Breast epithelium (tissue), 4 donors: ENCODE measurements at regions not wholly inside any gene's neighbourhood (a gene's known extent, or its start where the extent isn't known, plus 50 kb on each side); places are given as distances from the start of the nearest gene placed in this dataset.

ENCODE experiments used
- DNase-seq, 2 donors: peaks; one replicate each; pipeline ENCODE4 v3.0.0-alpha.2; 2019; ENCODE audit warnings: low spot score in 2 of 2
- H3K27ac ChIP-seq, 2 donors: fragments of 200-600 bp; sonication (generic) in 1 of 2; one replicate each; pipeline ENCODE4 v1.5.1; 2016 to 2019; ENCODE audit warnings: mild to moderate bottlenecking in 1 of 2
- H3K27me3 ChIP-seq, 2 donors: fragments of 200-600 bp; sonication (generic) in 1 of 2; one replicate each; pipeline versions ENCODE4 v1.5.1 to v1.6.0; 2017 to 2019; ENCODE audit warnings: control low read depth in 1 of 2, mild to moderate bottlenecking in 1 of 2
- H3K36me3 ChIP-seq: fragments of 200-600 bp; one replicate; pipeline ENCODE4 v1.5.1; 2019
- H3K4me1 ChIP-seq, 2 donors: fragments of 200-600 bp; sonication (generic); one replicate each; pipeline ENCODE4 v1.5.1; 2016 to 2019; ENCODE audit warnings: control low read depth in 1 of 2
- H3K4me3 ChIP-seq, 3 donors: fragments of 200-600 bp; sonication (generic); 1 replicate in 2 of 3; 2 replicates in 1 of 3; pipeline ENCODE4 v1.5.1; 2016 to 2019; ENCODE audit warnings: mild to moderate bottlenecking in 3 of 3, moderate library complexity in 2 of 3
- H3K9me3 ChIP-seq, 2 donors: fragments of 200-600 bp; sonication (generic) in 1 of 2; one replicate each; pipeline ENCODE4 v1.5.1; 2016 to 2019; ENCODE audit warnings: control low read depth in 1 of 2
- POLR2A ChIP-seq: fragments of 450-650 bp; IDR thresholded peaks from one replicate; pipeline ENCODE4 v1.6.1; 2016; ENCODE audit warnings: antibody characterized with exemption, mild to moderate bottlenecking, moderate library complexity
- POLR2AphosphoS5 ChIP-seq, 3 donors: sonication (generic); formaldehyde crosslinking; IDR thresholded peaks; one replicate each; pipeline ENCODE4 v1.6.1; 2017; ENCODE audit warnings: antibody characterized with exemption in 3 of 3
- intact Hi-C: fragments of 100-400 bp; cut with DNase I; formaldehyde crosslinking; loops from one replicate; pipeline ENCODE4 v1.15.1; 2023; ENCODE audit warnings: low total_unique reads
- TF ChIP-seq, protein P1 (sequence below), 3 donors: fragments of 450-650 bp; IDR thresholded peaks; one replicate each; pipeline ENCODE4 v1.5.1; 2016 to 2017; ENCODE audit warnings: antibody characterized with exemption in 3 of 3, mild to moderate bottlenecking in 3 of 3, moderate library complexity in 3 of 3

DNA sequence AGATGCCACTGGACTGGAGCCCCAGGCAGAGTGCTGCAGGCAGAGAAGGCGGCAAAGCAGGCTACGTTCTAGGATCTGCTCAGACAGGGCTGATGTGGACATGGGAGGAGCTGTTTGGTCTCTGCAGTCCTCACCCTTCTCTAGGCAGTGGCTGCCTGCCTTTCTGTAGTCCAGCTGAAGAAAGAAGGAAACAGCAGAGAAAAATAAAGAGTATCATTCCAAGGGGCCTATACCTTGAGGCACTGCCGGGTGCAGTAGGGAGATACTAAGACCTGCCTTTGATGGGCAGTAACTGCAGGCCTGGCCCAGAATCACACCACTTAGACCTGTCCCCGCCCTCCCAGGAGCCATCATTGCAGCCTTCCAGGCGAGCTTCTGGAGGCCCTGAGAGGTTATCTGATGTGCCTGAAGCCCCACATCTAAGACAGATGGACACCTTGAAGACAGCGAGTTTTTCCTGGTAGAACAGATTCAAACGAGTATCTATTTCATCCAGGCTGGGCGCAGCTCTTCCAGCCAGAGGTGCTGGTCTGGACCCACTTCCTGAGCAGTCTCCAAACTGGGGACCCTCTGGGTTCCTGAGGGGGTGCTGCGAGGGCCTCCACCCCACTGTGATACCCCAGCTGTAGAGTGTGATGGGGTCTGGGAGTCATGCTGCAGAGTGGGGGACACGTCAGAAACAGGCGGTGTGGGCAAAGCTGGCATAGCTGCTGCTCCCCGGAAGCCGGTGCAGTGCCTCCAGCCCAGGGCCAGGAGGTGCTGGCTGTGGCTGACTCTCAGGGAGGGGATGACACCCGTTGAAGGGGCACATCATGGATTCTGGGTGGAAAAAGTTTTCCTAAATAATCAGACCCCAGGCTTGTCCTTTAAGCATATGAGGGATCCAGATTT is 87.3 kb upstream of the OTOS start:
- DNase-seq, result peak; percentile 7 to 24
- H3K36me3 ChIP-seq, result no peaks in the 10 kb centered on the region
- H3K9me3 ChIP-seq, result peaks cover 0 to 7% of the 10 kb centered on the region in 2 donors
- TF ChIP-seq, protein P1, sequence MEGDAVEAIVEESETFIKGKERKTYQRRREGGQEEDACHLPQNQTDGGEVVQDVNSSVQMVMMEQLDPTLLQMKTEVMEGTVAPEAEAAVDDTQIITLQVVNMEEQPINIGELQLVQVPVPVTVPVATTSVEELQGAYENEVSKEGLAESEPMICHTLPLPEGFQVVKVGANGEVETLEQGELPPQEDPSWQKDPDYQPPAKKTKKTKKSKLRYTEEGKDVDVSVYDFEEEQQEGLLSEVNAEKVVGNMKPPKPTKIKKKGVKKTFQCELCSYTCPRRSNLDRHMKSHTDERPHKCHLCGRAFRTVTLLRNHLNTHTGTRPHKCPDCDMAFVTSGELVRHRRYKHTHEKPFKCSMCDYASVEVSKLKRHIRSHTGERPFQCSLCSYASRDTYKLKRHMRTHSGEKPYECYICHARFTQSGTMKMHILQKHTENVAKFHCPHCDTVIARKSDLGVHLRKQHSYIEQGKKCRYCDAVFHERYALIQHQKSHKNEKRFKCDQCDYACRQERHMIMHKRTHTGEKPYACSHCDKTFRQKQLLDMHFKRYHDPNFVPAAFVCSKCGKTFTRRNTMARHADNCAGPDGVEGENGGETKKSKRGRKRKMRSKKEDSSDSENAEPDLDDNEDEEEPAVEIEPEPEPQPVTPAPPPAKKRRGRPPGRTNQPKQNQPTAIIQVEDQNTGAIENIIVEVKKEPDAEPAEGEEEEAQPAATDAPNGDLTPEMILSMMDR (IDR thresholded peaks at IDR 0.05), result no peak
- TF ChIP-seq POLR2A (no peak), POLR2AphosphoS5 (IDR thresholded peaks at IDR 0.05) (no peak)
- intact Hi-C loops, result no loop called here
- H3K27ac ChIP-seq, result no peak overlapping the region
- H3K4me1 ChIP-seq, result peaks cover 0 to 3% of the 10 kb centered on the region in 2 donors
- peaks cover 0 to 7% of the 10 kb centered on the region in 2 donors for H3K27me3 ChIP-seq
- H3K4me3 ChIP-seq, result no peak overlapping the region

DNA sequence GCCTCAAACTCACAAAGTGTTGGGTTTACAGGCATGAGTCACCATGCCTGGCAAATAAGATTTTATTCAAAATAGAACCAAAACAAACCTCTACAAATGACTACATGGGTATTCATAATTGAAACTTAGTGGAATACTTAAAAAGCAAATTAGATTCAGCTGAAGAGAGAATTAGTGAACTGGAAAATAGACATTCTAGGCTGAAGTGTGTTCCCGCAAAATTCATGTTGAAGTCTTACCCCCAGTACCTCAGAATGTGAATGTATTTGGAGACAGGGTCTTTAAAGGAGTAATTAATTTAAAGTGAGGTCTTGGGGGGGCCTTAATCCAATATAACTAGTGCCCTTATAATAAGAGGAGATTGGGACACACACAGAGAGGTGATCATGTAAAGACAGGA is 88.5 kb upstream of the OTOS start:
- intact Hi-C loops, result no loop called here
- DNase-seq, result no peak
- Histone ChIP-seq H3K27ac (no peak overlapping the region), H3K4me3 (no peak overlapping the region), H3K27me3 (peaks cover 0 to 4% of the 10 kb centered on the region in 2 donors), H3K36me3 (no peaks in the 10 kb centered on the region), H3K4me1 (peaks cover 0 to 3% of the 10 kb centered on the region in 2 donors), H3K9me3 (peaks cover 0 to 7% of the 10 kb centered on the region in 2 donors)
- TF ChIP-seq, protein P1 (IDR thresholded peaks at IDR 0.05), result no peak
- no peak for TF ChIP-seq POLR2A
- no peak for TF ChIP-seq POLR2AphosphoS5 (IDR thresholded peaks at IDR 0.05)

- intact Hi-C loops, result loop anchor here (5.0 kb wide), 1 partner anchor 208 kb away; the partner anchor contains the start of gene GPC1
- Histone ChIP-seq H3K4me1 (peaks cover 0 to 3% of the 10 kb centered on the region in 2 donors), H3K27ac (no peak overlapping the region), H3K9me3 (peaks cover 0 to 7% of the 10 kb centered on the region in 2 donors), H3K36me3 (no peaks in the 10 kb centered on the region), H3K27me3 (peaks cover 0 to 4% of the 10 kb centered on the region in 2 donors), H3K4me3 (no peak overlapping the region)
- TF ChIP-seq POLR2AphosphoS5 (IDR thresholded peaks at IDR 0.05), result no peak
- no peak for TF ChIP-seq POLR2A
- TF ChIP-seq, protein P1 (IDR thresholded peaks at IDR 0.05), result no peak
- peak in 1 of 2 donors; percentile 2 for DNase-seq
Measured at GRCh38 chr2:240229603-240230235, 89.3 kb upstream of the OTOS start.

DNA sequence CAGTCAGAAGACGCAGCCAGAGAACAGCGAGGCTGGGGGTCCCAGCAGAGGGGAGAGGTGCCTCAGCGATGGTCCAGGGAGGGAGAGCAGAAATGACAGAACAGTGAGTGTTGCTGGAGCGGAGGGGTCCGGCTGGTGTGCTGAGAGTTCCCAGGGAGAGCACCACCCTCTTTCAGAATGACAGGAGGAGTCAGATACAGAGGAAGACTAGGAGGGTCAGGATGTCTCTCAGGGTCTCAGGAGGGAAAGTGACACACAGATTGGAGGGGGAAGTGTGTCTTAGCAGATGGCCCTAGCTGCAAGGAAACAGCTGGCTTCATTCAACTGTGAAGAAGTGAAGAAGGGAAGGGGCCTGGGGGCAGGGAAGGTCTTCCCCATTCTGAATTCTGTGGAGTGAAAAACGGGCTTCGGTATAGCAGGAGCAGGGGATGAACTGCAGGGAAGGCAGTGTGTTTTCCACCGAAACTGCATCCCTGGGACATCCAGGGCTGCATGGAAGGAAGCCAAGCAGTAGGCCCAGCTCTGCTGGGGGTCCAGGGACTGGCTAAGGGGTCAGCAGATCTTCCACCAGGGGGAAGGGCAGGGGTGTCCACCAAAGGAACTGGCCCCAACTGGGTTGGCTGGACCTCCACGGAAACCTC is 90.0 kb upstream of the OTOS start:
- Histone ChIP-seq H3K36me3 (no peaks in the 10 kb centered on the region), H3K4me3 (no peak overlapping the region), H3K27ac (no peak overlapping the region), H3K4me1 (peaks cover 0 to 3% of the 10 kb centered on the region in 2 donors), H3K27me3 (no peaks in the 10 kb centered on the region), H3K9me3 (peaks cover 0 to 7% of the 10 kb centered on the region in 2 donors)
- TF ChIP-seq POLR2A (no peak), POLR2AphosphoS5 (IDR thresholded peaks at IDR 0.05) (no peak)
- TF ChIP-seq, protein P1 (IDR thresholded peaks at IDR 0.05), result no peak
- DNase-seq, result peak; percentile 14 to 28
- intact Hi-C loops, result loop anchor here (5.0 kb wide), 1 partner anchor 207 kb away; the partner anchor contains the start of gene GPC1
